Stimulated activated CD8-positive, alpha-beta memory T cell treated with anti-CD3 and anti-CD28 coated beads, Interleukin-15, amount 100 ng/mL, for 24 hours (primary cell): ENCODE measurements at regions not wholly inside any gene's neighbourhood (a gene's known extent, or its start where the extent isn't known, plus 50 kb on each side); places are given as distances from the start of the nearest gene placed in this dataset.

Experiments used
- DNase-seq: peaks from one replicate; pipeline ENCODE4 v3.0.0-alpha.2; 2020; ENCODE audit warnings: low read depth

DNA sequence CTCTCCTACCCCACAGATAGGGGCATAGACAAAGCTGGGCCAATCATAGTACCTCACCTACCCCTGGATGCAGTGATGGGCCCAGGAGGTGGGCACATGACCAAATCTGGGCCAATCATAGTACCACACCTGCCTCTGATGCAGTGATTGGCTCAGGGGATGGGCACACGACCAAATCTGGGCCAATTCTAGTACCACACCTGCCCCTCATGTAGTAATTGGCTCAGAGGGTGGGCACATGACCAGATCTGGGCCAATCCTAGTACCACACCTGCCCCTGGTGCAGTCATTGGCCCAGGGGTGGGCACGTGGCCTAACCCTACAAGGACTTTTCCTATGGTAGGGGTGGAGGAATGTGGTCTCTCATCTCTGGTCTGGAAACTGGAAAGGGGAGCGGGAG lies 56.9 kb upstream of the MEF2A start:
- no peak for DNase-seq

DNA sequence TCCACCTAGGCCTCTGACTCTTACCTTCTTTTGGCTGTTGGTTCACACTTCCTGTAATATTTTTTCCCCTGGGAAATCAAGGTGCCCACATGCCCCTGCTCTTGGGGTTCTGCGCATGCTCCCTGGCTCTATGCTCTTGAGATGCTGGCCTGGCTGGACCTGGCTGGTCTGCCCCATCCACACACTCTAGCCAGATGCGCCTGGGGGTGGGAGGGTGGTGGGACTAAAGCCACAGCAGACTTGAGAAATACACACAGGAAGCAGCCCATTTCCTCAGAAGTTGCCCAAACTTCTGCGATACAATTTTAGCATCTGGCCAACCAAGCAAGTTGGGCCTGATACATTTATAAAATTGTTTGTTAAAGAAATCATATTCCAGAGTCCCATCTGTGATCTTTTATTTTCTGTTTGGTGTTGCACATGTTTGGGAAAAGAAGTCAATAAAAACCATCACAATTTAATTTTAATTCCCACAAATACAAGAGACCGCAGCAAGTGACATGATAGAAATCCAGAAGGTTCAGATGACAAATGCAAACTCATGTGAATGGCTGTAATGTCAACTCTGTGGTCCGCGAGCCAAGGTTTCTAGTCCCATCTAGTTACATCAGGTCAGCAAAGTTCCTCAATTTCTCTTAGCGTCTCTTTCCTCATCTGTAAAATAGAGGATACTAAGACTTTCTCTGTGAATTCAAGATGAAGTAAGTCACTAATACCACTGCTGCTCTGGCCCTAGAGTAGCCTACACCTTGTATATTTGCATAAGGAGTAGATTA lies 55.9 kb upstream of the MEF2A start:
- no peak for DNase-seq

DNA sequence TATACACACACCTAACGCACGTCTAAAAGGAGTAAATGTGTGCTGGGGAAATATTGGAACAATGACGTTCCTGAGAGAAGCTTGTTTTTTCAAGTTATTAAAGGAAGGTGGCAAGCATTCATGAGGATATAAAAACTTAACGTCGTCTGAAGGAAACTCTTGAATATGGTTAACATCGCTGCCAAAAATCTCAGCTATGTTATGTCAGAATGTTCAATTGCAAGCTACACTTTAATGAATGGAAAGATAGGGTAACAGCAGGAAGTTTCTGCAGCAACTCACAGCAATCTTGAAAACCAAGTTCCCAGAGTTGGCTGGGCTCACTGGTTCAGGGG lies 54.3 kb upstream of the MEF2A start:
- DNase-seq = no peak

GRCh38 chr15:99511866-99512661 lies 53.7 kb upstream of the MEF2A start:
- DNase-seq = no peak

DNA sequence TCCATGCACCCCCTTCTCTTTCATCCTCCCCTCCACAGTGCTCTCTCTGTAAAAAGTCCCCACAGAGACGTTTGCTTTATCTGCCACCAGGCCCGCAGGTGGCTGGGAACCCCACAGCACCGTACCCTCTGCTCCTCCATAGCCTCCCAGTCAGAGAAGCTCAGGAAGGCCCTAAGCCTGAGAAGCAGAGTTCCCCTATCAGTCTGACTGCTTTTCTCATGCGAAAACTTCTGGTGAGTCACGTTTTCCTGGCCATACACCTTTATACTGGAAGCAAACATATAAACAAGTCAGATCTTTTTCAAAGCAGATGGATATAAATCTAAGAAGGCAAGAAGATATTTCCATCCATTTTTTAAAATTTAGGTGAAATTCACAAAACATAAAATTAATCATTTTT lies 51.5 kb upstream of the MEF2A start:
- no peak for DNase-seq
